GM12878 (cell line): ENCODE measurements at regions not wholly inside any gene's neighbourhood (a gene's known extent, or its start where the extent isn't known, plus 50 kb on each side); places are given as distances from the start of the nearest gene placed in this dataset.

Experiments
- ATAC-seq: fragments of 200-7000 bp; cut with Tn5 transposase; 3 replicates; pipeline ENCODE4 v1.9.1; 2020; ENCODE audit warnings: mild to moderate bottlenecking, moderate library complexity
- BruUV-seq: library from RNA; stranded (reverse); fragments of 400-500 nt; replicated peaks from 2 replicates; lab custom pipeline; 2021; lab: Mats Ljungman, UMichigan
- CTCF ChIA-PET: fragments of 300-600 bp; sonication (Branson Sonifier 250); formaldehyde crosslinking; extraction: SDS; loops from one replicate; lab custom pipeline; 2021; ENCODE audit warnings: inconsistent platforms; lab: Yijun Ruan, JAX
- POLR2A ChIA-PET: fragments of 350-600 bp; formaldehyde crosslinking; extraction: SDS; loops from one replicate; lab custom pipeline; 2021; ENCODE audit warnings: inconsistent platforms; lab: Charles Lee
- RAD21 ChIA-PET: fragments of 300-600 bp; sonication (Branson Sonifier 250); formaldehyde crosslinking; loops from one replicate; lab custom pipeline; 2023; ENCODE audit warnings: antibody characterized with exemption; ENCODE audit not compliant: unreplicated experiment; lab: Charles Lee
- SMC1A ChIA-PET: fragments of 300-600 bp; sonication (Branson Sonifier 250); formaldehyde crosslinking; loops from one replicate; lab custom pipeline; 2023; ENCODE audit not compliant: unreplicated experiment, uncharacterized antibody; lab: Charles Lee
- DNase-seq: peaks from one replicate; pipeline ENCODE4 v3.0.0-alpha.2; 2011; ENCODE audit warnings: low read depth, low spot score
- FAIRE-seq: peaks from 3 replicates; lab custom pipeline; 2011; peaks lifted over from hg19 to GRCh38; lab: Jason Lieb, UNC
- H2AFZ ChIP-seq: 2 replicates; pipeline ENCODE4 v1.6.0; 2011; ENCODE audit warnings: low read depth, low read length, control low read depth; ENCODE audit not compliant: control insufficient read depth
- H3K27ac ChIP-seq: 2 replicates; pipeline ENCODE4 v1.5.1; 2011; ENCODE audit warnings: control low read depth; ENCODE audit not compliant: control insufficient read depth, insufficient read depth
- H3K27me3 ChIP-seq, 2 experiments: replicated peaks in 1 of 2; 2 replicates each; pipeline versions ENCODE4 v1.6.0 to v1.6.1; 2011; ENCODE audit warnings: low read length in 1 of 2; ENCODE audit not compliant: control insufficient read depth in 2 of 2, insufficient read depth in 2 of 2
- H3K36me3 ChIP-seq, 2 experiments: 2 replicates each; pipeline ENCODE4 v1.5.1; 2011; ENCODE audit warnings: low read length in 1 of 2; ENCODE audit not compliant: control insufficient read depth in 2 of 2, insufficient read depth in 2 of 2
- H3K4me1 ChIP-seq: 2 replicates; pipeline ENCODE4 v1.6.1; 2011; ENCODE audit warnings: mild to moderate bottlenecking, low read length, moderate library complexity, mixed read lengths; ENCODE audit not compliant: control insufficient read depth, insufficient read depth
- H3K4me2 ChIP-seq: 2 replicates; pipeline ENCODE4 v1.6.0; 2011; ENCODE audit warnings: control low read depth; ENCODE audit not compliant: control insufficient read depth, insufficient read depth
- H3K4me3 ChIP-seq: fragments of 200-600 bp; sonication (generic); 2 replicates; pipeline ENCODE4 v1.5.1; 2016
- H3K79me2 ChIP-seq: 2 replicates; pipeline ENCODE4 v1.6.0; 2011; ENCODE audit warnings: low read length; ENCODE audit not compliant: control insufficient read depth, insufficient read depth
- H3K9ac ChIP-seq: 2 replicates; pipeline ENCODE4 v1.8.0; 2011; ENCODE audit warnings: low read length, control low read depth, mixed read lengths; ENCODE audit not compliant: control insufficient read depth, insufficient read depth
- H3K9me3 ChIP-seq: replicated peaks from 3 replicates; pipeline ENCODE4 v1.5.1; 2011; ENCODE audit warnings: mild to moderate bottlenecking, low read length; ENCODE audit not compliant: control insufficient read depth, insufficient read depth
- H4K20me1 ChIP-seq: 2 replicates; pipeline ENCODE4 v1.6.0; 2011; ENCODE audit not compliant: control insufficient read depth, insufficient read depth
- EZH2 ChIP-seq: IDR thresholded peaks from 2 replicates; pipeline ENCODE4 v1.6.1; 2012; ENCODE audit warnings: low read depth, mild to moderate bottlenecking, control low read depth, inconsistent platforms, low read length, borderline replicate concordance; ENCODE audit not compliant: control insufficient read depth
- GABPA ChIP-seq: IDR thresholded peaks from 2 replicates; pipeline ENCODE4 v1.6.1; 2014; ENCODE audit warnings: antibody characterized with exemption, low read depth, mild to moderate bottlenecking, inconsistent platforms
- KLF5 ChIP-seq: fragments of 450-650 bp; IDR thresholded peaks from 2 replicates; pipeline ENCODE4 v1.6.1; 2014; ENCODE audit warnings: mild to moderate bottlenecking; ENCODE audit not compliant: partially characterized antibody
- MXI1 ChIP-seq: fragments of 150-350 bp; IDR thresholded peaks from 2 replicates; pipeline ENCODE4 v1.6.1; 2011; ENCODE audit warnings: low read depth, mild to moderate bottlenecking, inconsistent platforms, low read length, improper control_type of control experiment
- RELB ChIP-seq: fragments of 450-650 bp; IDR thresholded peaks from 2 replicates; pipeline ENCODE4 v1.6.1; 2017; ENCODE audit warnings: low read depth, mild to moderate bottlenecking, moderate library complexity
- TBL1XR1 ChIP-seq: IDR thresholded peaks from 2 replicates; pipeline ENCODE4 v1.6.1; 2012; ENCODE audit warnings: low read depth, low read length, improper control_type of control experiment
- ZSCAN29 ChIP-seq: fragments of 450-650 bp; IDR thresholded peaks from 2 replicates; pipeline ENCODE4 v1.6.1; 2017; ENCODE audit warnings: mild to moderate bottlenecking, moderate library complexity
- WGBS: methylation state at CpG from one replicate; pipeline ENCODE4 v1.1.6; 2016; ENCODE audit warnings: low lambda C conversion rate; ENCODE audit not compliant: insufficient replicate concordance, insufficient coverage; ENCODE audit errors: missing lambda C conversion rate; 5-methylcytosine and 5-hydroxymethylcytosine counted together
- in situ Hi-C: fragments of 300-500 bp; cut with MboI; formaldehyde crosslinking; loops from 9 replicates; pipeline ENCODE4 v1.14.3; 2018; ENCODE audit warnings: mixed read lengths
- intact Hi-C: fragments of 100-400 bp; cut with micrococcal nuclease; formaldehyde crosslinking; loops from one replicate; pipeline ENCODE4 v1.14.2; 2022; ENCODE audit not compliant: unreplicated experiment
- TF ChIP-seq, protein P1 (sequence below): fragments of 450-650 bp; IDR thresholded peaks from 2 replicates; pipeline ENCODE4 v1.6.1; 2018; ENCODE audit warnings: mild to moderate bottlenecking, low read depth, moderate library complexity; ENCODE audit not compliant: partially characterized antibody
- TF ChIP-seq, protein P2 (sequence below): fragments of 450-650 bp; IDR thresholded peaks from 2 replicates; pipeline ENCODE4 v1.6.1; 2016; ENCODE audit warnings: mild to moderate bottlenecking
- TF ChIP-seq, protein P3 (sequence below): fragments of 450-650 bp; IDR thresholded peaks from 2 replicates; pipeline ENCODE4 v1.6.1; 2016; ENCODE audit warnings: mild to moderate bottlenecking

- DNase-seq, result no peak
- CTCF ChIA-PET, result interaction anchor here (1.4 kb wide), 1 partner anchor 9 kb away, joined by 3 read pairs; no protein-coding TSS in a partner anchor
- ATAC-seq, result no peak
Observed at GRCh38 chr15:54707805-54708752, 488.7 kb downstream of the RSL24D1 start.

More at GRCh38 chr15:54707805-54708752, 488.7 kb downstream of the RSL24D1 start:
- Histone ChIP-seq H3K79me2 (no peaks in the 10 kb centered on the region), H3K36me3 (no peaks in the 10 kb centered on the region), H2AFZ (no peak overlapping the region), H3K4me3 (no peak overlapping the region), H3K27ac (no peak overlapping the region), H3K9ac (no peak overlapping the region), H3K27me3 (no peaks in the 10 kb centered on the region), H4K20me1 (no peaks in the 10 kb centered on the region), H3K9me3 (no peaks in the 10 kb centered on the region; the same call in 2 of the 3 replicates), H3K4me2 (no peak overlapping the region), H3K4me1 (no peaks in the 10 kb centered on the region)
- RAD21 ChIA-PET, result interaction anchor here (0.6 kb wide), 1 partner anchor 202 kb away, joined by 3 read pairs; no protein-coding TSS in a partner anchor
- WGBS, result 17% methylated on average over 22 of the region's 23 CpGs
- intact Hi-C loops (no loop called here), in situ Hi-C loops (no loop called here)
- SMC1A ChIA-PET, result interaction anchor here (0.7 to 2.0 kb wide), 9 partner anchors 10 to 235 kb away, joined by 3 to 14 read pairs (median 3); no protein-coding TSS in a partner anchor
- TF ChIP-seq KLF5 (no peak), RELB (no peak), MXI1 (no peak), GABPA (no peak), EZH2 (no peak), TBL1XR1 (no peak), ZSCAN29 (no peak)
- TF ChIP-seq, protein P1, sequence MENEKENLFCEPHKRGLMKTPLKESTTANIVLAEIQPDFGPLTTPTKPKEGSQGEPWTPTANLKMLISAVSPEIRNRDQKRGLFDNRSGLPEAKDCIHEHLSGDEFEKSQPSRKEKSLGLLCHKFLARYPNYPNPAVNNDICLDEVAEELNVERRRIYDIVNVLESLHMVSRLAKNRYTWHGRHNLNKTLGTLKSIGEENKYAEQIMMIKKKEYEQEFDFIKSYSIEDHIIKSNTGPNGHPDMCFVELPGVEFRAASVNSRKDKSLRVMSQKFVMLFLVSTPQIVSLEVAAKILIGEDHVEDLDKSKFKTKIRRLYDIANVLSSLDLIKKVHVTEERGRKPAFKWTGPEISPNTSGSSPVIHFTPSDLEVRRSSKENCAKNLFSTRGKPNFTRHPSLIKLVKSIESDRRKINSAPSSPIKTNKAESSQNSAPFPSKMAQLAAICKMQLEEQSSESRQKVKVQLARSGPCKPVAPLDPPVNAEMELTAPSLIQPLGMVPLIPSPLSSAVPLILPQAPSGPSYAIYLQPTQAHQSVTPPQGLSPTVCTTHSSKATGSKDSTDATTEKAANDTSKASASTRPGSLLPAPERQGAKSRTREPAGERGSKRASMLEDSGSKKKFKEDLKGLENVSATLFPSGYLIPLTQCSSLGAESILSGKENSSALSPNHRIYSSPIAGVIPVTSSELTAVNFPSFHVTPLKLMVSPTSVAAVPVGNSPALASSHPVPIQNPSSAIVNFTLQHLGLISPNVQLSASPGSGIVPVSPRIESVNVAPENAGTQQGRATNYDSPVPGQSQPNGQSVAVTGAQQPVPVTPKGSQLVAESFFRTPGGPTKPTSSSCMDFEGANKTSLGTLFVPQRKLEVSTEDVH, result no peak
- TF ChIP-seq, protein P2, sequence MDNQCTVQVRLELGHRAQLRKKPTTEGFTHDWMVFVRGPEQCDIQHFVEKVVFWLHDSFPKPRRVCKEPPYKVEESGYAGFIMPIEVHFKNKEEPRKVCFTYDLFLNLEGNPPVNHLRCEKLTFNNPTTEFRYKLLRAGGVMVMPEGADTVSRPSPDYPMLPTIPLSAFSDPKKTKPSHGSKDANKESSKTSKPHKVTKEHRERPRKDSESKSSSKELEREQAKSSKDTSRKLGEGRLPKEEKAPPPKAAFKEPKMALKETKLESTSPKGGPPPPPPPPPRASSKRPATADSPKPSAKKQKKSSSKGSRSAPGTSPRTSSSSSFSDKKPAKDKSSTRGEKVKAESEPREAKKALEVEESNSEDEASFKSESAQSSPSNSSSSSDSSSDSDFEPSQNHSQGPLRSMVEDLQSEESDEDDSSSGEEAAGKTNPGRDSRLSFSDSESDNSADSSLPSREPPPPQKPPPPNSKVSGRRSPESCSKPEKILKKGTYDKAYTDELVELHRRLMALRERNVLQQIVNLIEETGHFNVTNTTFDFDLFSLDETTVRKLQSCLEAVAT, result no peak
- TF ChIP-seq, protein P3, sequence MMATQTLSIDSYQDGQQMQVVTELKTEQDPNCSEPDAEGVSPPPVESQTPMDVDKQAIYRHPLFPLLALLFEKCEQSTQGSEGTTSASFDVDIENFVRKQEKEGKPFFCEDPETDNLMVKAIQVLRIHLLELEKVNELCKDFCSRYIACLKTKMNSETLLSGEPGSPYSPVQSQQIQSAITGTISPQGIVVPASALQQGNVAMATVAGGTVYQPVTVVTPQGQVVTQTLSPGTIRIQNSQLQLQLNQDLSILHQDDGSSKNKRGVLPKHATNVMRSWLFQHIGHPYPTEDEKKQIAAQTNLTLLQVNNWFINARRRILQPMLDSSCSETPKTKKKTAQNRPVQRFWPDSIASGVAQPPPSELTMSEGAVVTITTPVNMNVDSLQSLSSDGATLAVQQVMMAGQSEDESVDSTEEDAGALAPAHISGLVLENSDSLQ, result no peak
- no peak for FAIRE-seq
- POLR2A ChIA-PET, result interaction anchor here (2.2 kb wide), 1 partner anchor 12 kb away, joined by 7 read pairs; no protein-coding TSS in a partner anchor
- no TSS peak for BruUV-seq
